ENCODE measurements at regions not wholly inside any gene's neighbourhood (a gene's known extent, or its start where the extent isn't known, plus 50 kb on each side); places are given as distances from the start of the nearest gene placed in this dataset.

DNA sequence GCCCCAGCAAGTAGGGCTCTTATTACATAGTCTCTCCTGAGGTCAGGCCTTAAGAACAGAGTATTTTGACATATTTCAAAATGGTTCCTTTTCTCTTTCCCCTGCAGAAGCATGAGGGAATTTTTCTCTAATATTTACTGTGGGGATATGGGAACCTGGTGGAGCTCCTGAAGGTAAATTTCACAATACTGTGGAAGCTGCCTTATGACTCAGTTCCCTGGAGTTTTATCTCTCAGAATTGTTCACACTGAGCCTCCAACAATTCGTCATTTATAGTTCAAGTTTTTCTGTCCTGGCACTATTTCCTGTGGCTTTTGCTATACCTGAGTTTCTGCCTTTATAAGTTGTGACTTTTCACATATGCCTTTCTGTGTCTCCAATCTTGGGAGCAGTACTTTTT lies 607.2 kb upstream of the NDST4 start:
- TF ChIP-seq CTCF (conservative IDR thresholded peaks at IDR 0.05; ENCODE audit: low read depth, low read length) (no peak), EZH2 (IDR thresholded peaks at IDR 0.05; ENCODE audit: low read length, unreplicated experiment) (no peak)

All from PC-3 (cell line).